GM12874 (cell line): ENCODE measurements at regions not wholly inside any gene's neighbourhood (a gene's known extent, or its start where the extent isn't known, plus 50 kb on each side); places are given as distances from the start of the nearest gene placed in this dataset.

Source experiments
- TF ChIP-seq, protein P1 (sequence below): IDR thresholded peaks from 2 replicates; pipeline ENCODE4 v1.5.1; 2011; ENCODE audit warnings: low read depth, mild to moderate bottlenecking, control low read depth, low read length, moderate library complexity; ENCODE audit not compliant: insufficient read depth

DNA sequence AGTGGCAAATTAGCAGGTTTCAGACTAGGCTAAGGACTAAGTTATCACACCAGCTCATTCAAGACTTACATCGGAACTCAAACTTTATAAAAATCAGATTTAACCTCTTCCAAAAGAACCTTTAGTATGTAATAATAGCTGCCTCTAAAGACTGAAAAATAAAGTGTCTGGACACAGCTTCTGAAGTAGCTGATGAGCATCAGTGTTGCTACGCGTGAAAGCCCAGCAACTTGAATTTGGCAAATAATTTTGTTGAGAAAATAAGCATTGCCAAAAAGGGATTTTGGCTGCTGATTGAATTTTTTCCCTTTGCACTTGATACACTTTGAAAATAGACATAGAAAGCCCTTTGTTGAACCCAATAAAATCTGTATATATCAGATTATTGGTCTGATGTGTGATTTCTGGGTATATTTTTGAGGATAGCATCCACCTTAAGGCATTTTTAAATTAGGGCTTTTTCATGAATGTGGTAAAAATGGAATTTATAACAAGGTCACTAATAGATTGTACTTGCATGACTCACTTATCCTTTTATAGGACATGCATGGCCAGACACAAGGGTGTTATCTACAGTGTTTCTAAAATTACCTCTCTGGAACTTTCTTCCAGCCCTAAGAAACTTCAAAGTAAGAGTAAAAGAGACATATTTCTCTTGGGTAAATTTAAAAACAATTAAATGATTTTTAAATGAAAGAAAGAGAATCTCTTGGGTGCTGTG lies 350.4 kb downstream of the TENT5A start:
- TF ChIP-seq, protein P1, sequence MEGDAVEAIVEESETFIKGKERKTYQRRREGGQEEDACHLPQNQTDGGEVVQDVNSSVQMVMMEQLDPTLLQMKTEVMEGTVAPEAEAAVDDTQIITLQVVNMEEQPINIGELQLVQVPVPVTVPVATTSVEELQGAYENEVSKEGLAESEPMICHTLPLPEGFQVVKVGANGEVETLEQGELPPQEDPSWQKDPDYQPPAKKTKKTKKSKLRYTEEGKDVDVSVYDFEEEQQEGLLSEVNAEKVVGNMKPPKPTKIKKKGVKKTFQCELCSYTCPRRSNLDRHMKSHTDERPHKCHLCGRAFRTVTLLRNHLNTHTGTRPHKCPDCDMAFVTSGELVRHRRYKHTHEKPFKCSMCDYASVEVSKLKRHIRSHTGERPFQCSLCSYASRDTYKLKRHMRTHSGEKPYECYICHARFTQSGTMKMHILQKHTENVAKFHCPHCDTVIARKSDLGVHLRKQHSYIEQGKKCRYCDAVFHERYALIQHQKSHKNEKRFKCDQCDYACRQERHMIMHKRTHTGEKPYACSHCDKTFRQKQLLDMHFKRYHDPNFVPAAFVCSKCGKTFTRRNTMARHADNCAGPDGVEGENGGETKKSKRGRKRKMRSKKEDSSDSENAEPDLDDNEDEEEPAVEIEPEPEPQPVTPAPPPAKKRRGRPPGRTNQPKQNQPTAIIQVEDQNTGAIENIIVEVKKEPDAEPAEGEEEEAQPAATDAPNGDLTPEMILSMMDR, result no peak

DNA sequence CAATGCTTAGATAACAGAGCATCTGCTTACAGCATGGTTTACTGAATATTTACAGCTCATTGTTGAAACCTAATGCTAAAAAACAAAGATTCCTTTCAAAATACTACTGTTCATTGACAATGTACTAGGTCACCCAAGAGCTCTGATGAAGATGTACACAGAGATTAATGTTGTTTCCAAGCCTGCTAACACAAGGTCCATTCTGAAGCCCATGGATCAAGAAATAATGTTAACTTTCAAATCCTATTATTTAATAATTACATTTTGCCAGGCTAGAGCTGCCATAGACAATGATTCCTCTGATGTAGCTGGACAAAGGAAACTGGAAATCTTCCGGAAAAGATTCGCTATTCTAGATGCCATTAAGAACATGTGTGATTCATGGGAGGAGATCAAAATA lies 355.6 kb downstream of the TENT5A start:
- TF ChIP-seq, protein P1, result no peak

DNA sequence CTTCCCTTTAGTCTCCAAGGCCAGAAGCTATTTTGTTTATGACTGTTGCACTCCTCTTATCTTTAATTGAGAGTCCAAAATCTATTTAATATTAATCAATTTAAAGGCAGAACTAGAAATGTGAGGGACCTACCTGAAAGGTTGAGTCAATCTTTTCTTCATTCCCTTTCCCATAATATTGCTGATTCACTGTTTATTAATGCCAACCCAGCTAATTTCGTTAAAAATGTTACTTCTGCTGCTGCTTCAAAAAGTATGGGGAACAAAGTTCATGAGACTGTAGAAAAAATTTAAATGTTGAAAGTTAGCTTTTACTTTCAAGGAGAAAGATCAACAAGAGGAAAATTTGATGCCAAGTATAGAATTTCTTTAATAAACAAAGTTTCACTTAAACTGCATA lies 365.3 kb downstream of the TENT5A start:
- TF ChIP-seq, protein P1, result no peak

DNA sequence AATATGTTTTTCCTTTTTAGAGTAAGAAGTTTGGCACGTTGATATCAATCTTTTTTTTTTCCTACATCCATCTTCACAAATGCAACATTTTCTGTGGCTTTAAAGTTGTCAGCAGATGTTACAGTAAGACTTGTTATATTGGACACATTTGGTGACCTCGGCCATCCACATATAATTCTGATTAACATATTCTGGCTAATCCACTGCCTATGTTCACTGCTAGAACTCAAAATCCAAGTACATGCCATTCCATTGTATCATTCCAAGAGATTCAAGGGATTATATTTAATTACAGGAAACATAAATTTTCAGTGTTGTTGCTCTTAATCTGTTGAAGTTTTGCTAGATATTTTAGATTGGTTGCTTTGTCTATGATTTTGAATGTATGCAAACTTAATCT lies 367.6 kb downstream of the TENT5A start:
- TF ChIP-seq, protein P1, result no peak

DNA sequence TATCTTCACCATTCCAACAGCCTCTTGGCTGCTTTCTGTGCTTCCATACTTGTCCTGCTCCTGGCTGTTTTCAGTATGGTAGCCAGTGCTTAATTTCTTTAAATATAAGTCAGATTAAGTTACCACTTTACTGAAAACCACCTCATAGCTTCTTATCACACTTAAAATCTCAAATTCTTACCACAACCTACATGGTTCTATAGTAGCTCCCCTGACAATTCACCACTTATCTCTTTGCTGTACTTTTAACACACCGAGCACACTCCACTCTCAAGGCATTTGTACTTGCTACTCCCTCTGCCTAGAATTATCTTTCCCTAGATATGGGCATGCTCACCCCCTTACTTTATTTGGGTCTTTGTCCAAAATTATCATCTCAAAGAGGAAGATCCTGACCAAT lies 369.0 kb downstream of the TENT5A start:
- TF ChIP-seq, protein P1, result no peak

DNA sequence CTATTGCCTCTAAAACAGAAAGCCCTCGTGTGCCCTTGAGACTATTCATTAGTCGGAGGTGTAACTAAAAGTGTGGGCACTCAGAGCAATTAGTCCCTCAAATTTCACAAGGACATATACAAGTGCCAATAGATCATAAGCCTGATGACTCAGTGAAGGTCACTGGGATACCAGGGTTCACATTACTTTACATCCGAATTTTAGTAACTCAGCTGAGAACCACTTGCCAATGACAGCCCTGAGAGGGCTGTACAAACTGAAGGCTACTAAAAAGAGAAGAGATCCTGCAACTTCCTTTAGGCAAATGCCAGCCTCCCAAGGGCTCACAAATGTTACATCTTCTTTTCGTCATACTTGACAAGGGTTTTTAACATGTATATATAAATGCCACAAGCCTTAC lies 369.6 kb downstream of the TENT5A start:
- TF ChIP-seq, protein P1, result no peak

DNA sequence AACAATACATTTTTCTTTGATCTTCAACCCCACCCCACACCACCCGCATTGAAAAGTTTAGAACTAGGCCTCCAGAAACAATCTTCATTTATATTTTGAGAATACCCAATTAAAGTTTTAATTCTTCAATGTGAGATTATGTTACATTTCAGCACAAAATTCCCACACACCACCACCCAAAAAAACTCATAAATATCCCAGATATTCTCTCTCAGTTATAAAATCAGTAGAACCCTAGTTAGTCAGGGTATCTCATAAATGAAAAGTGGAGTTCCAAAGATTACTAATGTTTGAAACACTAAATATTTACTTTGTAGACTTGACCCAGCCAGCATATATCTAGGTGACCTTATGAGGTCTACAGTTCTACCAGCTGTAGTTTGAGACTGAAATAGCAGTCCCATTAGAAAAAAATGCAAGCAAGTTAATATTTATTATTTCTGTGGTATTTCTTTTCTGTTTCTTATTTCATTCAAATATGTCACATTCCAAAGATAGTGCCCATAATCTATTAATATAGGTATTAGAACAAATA lies 371.0 kb downstream of the TENT5A start:
- TF ChIP-seq, protein P1, result no peak
